B cell (primary cell): ENCODE measurements at regions not wholly inside any gene's neighbourhood (a gene's known extent, or its start where the extent isn't known, plus 50 kb on each side); places are given as distances from the start of the nearest gene placed in this dataset.

Experiments
- CTCF ChIP-seq: fragments of 200-600 bp; IDR thresholded peaks from one replicate; pipeline ENCODE4 v1.8.0; 2022; ENCODE audit warnings: antibody characterized with exemption, mild to moderate bottlenecking
- EZH2 ChIP-seq: IDR thresholded peaks from 2 replicates; pipeline ENCODE4 v1.6.1; 2012; ENCODE audit warnings: borderline replicate concordance, low read depth, mild to moderate bottlenecking, moderate library complexity, low read length; ENCODE audit not compliant: insufficient read depth, poor library complexity, severe bottlenecking

- TF ChIP-seq CTCF = no peak
- no peak for TF ChIP-seq EZH2
Observed at GRCh38 chr4:3374011-3374645, 67.6 kb upstream of the HGFAC start.
